ENCODE measurements at regions not wholly inside any gene's neighbourhood (a gene's known extent, or its start where the extent isn't known, plus 50 kb on each side); places are given as distances from the start of the nearest gene placed in this dataset.
"Not testable (repeated sequence)": the region's sequence is repeated elsewhere in the genome, so short reads cannot be mapped to it uniquely, and the experiment has no call there.

DNA sequence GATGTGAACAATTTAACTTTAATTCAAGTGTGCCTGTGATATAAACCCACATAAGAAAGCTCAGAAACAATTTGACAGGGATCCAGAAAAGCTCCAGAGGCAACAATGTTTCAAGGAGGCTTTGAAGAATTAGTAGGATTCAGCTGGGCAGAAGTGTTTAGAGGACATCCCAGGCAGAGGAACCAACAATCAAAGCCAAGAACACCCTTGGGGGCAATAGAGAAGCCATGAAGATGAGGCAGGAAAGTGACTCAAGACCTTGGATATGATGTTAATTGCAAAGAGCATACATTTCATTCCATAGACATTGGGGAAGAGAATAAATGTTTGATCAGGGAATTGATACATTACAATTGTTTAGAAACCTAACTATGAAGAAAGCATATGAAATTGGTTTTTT lies 280.3 kb downstream of the LTN1 start:
- no peaks in the 10 kb centered on the region for H3K36me3 Mint-ChIP-seq
- ATAC-seq (replicated peaks) (no peak), DNase-seq (no peak)
- H3K4me1 Mint-ChIP-seq, result peaks cover 3 to 7% of the 10 kb centered on the region in 2 donors
- no peak overlapping the region for H3K4me3 Mint-ChIP-seq
- no peak overlapping the region for H3K27ac Mint-ChIP-seq
- no peaks in the 10 kb centered on the region for H3K27me3 Mint-ChIP-seq
- H3K9me3 Mint-ChIP-seq, result peaks cover 0 to 5% of the 10 kb centered on the region in 2 donors

DNA sequence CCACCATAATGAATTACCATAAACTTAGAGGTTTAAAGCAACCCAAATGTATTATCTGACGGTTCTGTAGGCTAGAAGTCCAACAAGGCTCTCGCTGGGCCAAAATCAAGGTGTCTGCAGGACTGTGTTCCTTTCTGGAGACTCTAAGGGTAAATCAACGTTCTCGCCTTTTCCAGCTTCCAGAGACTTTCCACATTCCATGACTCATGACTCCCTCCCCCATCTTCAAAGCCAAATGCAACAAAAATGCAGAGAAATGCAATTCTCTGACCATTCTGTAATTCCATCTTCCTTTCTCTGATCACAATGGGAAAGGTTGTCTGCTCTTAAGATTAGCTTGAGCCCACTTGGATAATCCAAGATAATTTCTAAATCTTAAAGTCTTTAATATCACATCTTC lies 287.1 kb downstream of the LTN1 start:
- H3K4me3 Mint-ChIP-seq, result no peak overlapping the region
- H3K27ac Mint-ChIP-seq, result no peak overlapping the region
- no peaks in the 10 kb centered on the region for H3K4me1 Mint-ChIP-seq
- DNase-seq (no peak), ATAC-seq (replicated peaks) (no peak)
- H3K9me3 Mint-ChIP-seq, result peaks cover 11 to 14% of the 10 kb centered on the region in 2 donors
- peaks cover 0 to 5% of the 10 kb centered on the region in 2 donors for H3K36me3 Mint-ChIP-seq
- peaks cover 0 to 10% of the 10 kb centered on the region in 2 donors for H3K27me3 Mint-ChIP-seq

DNA sequence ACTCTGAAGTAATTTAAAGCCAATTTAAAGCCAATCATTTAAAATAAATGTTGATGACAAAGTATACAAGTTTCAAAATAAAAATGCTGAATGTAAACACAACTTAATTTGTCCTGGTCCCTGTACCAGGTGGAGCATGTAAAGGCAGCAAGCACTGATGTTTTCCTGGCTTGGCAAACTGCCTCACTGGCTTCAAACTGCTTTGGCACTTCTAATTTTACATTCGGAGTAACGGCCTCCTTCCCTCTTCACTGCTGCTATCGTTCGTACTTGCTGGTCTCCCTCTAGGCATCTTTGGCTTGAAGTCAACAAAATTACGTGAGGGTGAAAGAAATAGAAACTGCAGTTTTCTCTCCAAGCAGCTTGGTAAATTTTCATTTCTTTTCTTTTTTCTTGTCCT lies 287.9 kb downstream of the LTN1 start:
- Mint-ChIP-seq H3K4me1 (no peaks in the 10 kb centered on the region), H3K36me3 (peaks cover 0 to 5% of the 10 kb centered on the region in 2 donors), H3K27ac (no peak overlapping the region), H3K4me3 (no peak overlapping the region), H3K27me3 (peaks cover 8 to 19% of the 10 kb centered on the region in 2 donors), H3K9me3 (peaks cover 11 to 14% of the 10 kb centered on the region in 2 donors)
- DNase-seq (no peak), ATAC-seq (replicated peaks) (no peak)

DNA sequence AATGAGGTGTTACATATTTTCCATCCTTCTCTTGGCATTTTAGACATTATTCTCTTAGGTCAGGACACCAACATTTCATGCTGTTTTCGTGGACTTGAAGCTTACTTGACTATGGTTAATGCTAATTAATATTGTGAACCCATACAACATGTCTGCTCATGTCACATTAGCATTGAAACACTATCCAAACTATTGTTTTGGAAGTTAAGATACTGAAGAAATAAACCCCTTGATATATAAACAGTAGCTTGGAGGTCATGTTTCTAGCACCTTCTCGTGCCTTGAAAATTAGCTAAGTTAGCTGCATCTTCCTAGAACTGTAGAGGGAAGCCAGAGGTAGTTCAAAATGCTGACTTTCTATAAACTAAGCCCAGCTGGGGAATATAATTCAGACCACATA lies 288.8 kb downstream of the LTN1 start:
- peaks cover 11 to 14% of the 10 kb centered on the region in 2 donors for H3K9me3 Mint-ChIP-seq
- ATAC-seq (replicated peaks), result no peak
- peaks cover 0 to 5% of the 10 kb centered on the region in 2 donors for H3K36me3 Mint-ChIP-seq
- H3K27ac Mint-ChIP-seq, result no peak overlapping the region
- DNase-seq, result no peak
- H3K27me3 Mint-ChIP-seq, result peaks cover 8 to 19% of the 10 kb centered on the region in 2 donors
- no peaks in the 10 kb centered on the region for H3K4me1 Mint-ChIP-seq
- H3K4me3 Mint-ChIP-seq, result no peak overlapping the region

DNA sequence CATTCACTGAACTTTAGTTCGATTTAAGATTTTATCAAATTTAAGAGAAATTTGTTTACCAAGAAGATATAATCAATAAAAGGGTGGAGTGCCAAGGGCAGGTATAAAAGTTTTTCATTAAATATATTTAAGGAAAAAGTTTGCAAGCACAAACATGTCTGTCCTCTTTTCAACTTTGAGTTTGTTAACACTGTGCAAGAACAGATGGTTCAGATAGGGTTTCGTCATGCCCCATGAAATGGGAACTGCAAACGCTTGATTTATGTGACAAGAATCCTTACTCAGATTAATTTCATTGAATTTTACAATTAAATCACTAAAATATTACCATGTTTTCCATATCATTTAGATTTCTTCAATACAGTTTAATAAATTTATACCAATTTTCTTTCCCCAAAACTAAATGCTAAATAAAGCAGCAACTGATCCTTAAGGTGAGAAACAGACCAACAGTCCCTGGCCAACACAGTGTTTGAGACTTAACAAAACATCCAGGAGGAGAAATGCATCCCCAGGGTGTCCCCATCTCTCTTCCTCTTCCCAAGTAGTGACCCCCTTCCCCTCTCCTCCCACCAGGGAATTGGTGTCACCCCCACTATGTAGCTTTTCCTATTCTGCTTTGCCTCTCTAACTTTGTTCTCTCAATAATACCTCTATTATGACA lies 292.9 kb downstream of the LTN1 start:
- DNase-seq, result no peak
- no peak for ATAC-seq (replicated peaks)
- Mint-ChIP-seq H3K36me3 (peaks cover 3 to 8% of the 10 kb centered on the region in 2 donors), H3K27me3 (peaks cover 8 to 19% of the 10 kb centered on the region in 2 donors), H3K4me3 (no peak overlapping the region), H3K27ac (no peak overlapping the region), H3K9me3 (peaks cover 11 to 19% of the 10 kb centered on the region in 2 donors), H3K4me1 (no peaks in the 10 kb centered on the region)

DNA sequence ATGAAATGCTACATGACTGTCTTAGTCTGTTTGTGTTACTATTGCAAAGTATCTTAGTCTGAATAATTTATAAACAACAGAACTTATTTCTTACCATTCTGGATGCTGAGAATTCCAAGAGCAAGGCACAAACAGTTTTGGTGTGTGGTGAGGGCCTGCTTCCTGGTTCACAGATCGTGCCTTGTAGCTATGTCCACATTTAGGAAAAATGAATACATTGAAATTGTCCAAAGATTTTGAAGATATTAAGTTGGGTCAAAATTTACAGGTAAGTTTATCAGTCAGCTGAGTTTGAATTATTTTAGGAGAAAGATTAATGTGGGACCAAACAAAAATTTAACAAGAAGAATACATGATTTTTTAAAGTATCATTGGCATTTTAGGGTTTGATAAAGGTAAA lies 293.5 kb downstream of the LTN1 start:
- peaks cover 3 to 8% of the 10 kb centered on the region in 2 donors for H3K36me3 Mint-ChIP-seq
- H3K27ac Mint-ChIP-seq, result no peak overlapping the region
- peaks cover 8 to 19% of the 10 kb centered on the region in 2 donors for H3K27me3 Mint-ChIP-seq
- H3K9me3 Mint-ChIP-seq, result peaks cover 11 to 22% of the 10 kb centered on the region in 2 donors
- no peak overlapping the region for H3K4me3 Mint-ChIP-seq
- ATAC-seq (replicated peaks) (no peak), DNase-seq (no peak)
- H3K4me1 Mint-ChIP-seq, result no peaks in the 10 kb centered on the region

DNA sequence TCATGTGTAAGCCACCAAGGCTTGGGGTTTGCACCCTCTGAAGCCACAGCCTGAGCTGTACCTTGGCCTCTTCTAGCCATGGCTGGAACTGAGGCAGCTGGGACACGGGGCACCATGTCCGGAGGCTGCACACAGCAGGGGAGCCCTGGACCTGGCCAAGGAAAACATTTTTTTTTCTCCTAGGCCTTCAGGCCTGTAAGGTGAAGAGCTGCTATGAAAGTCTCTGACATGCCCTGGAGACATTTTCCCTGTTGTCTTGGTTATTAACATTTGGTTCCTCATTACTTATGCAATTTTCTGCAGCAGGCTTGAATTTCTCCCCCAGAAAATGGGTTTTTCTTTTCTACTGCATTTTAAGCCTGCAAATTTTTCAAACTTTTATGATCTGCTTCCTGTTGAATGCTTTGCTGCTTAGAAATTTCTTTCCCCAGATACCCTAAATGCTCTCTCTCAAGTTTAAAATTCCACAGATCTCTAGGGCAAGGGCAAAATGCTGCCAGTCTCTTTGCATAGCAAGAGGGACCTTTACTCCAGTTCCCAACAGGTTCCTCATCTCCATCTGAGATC lies 295.8 kb downstream of the LTN1 start:
- no peak overlapping the region for H3K27ac Mint-ChIP-seq
- H3K4me3 Mint-ChIP-seq, result no peak overlapping the region
- H3K36me3 Mint-ChIP-seq, result peaks cover 3% of the 10 kb centered on the region in 2 donors

DNA sequence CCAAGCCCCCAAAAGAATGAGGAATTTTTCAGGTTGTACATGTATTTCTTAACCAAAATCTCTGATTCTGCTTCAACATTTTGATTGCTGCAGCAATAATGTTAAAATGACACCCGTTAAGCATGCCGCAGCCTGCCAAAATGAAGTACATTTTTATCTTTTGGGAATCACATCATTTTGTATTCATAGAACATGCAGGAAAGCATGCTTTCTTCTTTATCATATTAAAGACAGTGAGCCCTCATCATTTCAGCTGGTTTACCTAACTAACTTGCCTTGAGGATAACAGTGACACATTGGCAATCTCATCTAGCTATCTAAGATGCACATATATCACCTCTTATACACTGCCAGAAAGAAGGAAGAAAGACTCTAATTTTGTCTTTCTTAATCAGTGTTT lies 299.2 kb downstream of the LTN1 start:
- no peak overlapping the region for H3K4me3 Mint-ChIP-seq

More for the DNA sequence above, 295.8 kb downstream of the LTN1 start:
- Mint-ChIP-seq H3K27me3 (peaks cover 8 to 14% of the 10 kb centered on the region in 2 donors), H3K9me3 (peaks cover 2 to 13% of the 10 kb centered on the region in 2 donors), H3K4me1 (no peaks in the 10 kb centered on the region)
- DNase-seq, result no peak
- no peak for ATAC-seq (replicated peaks)

DNA sequence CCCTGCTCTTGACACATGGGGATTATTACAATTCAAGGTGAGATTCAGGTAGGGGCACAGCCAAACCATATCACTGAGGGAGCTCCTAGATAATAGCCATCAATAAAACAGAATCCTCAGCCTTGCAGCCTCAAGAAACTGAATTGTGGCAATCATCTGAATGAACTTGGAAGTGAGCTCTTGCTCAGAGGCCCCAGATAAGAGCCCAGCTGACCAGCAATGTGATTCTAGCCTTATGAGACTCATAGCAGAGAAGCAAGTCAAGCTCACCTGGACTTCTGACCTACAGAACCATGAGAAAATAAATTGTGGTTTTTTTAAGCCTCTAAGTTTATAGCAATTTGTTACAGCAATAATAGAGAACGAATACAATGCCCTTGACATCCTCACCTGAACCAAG lies 302.5 kb downstream of the LTN1 start:
- Mint-ChIP-seq H3K9me3 (peaks cover 4 to 6% of the 10 kb centered on the region in 2 donors), H3K36me3 (no peaks in the 10 kb centered on the region), H3K4me1 (no peaks in the 10 kb centered on the region), H3K27me3 (no peaks in the 10 kb centered on the region), H3K4me3 (no peak overlapping the region), H3K27ac (no peak overlapping the region)
- no peak for ATAC-seq (replicated peaks)
- DNase-seq, result no peak

More for the DNA sequence above, 299.2 kb downstream of the LTN1 start:
- DNase-seq (no peak), ATAC-seq (replicated peaks) (no peak)
- Mint-ChIP-seq H3K9me3 (peaks cover 4 to 14% of the 10 kb centered on the region in 2 donors), H3K27ac (no peak overlapping the region), H3K27me3 (no peaks in the 10 kb centered on the region), H3K4me1 (no peaks in the 10 kb centered on the region), H3K36me3 (peaks cover 3% of the 10 kb centered on the region in 2 donors)

DNA sequence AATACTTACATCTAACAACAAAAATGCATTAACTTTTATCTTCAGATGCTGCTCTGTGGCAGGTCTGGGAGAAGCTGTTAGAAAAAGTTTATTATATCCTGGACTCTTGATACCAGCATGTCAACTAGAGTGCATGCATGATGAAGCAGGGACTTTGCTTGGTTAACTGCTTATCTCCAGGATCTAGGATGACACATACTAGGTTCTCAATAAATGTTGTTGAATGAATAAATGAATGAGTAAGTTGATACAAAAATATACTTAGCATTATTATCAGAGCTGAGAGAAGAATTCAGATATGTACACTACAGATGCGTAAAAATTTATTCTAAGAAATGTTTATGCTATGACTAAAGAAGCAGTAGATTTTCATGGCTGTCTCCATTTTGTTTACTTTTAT lies 304.3 kb downstream of the LTN1 start:
- Mint-ChIP-seq H3K4me1 (no peaks in the 10 kb centered on the region), H3K27ac (no peak overlapping the region), H3K36me3 (no peaks in the 10 kb centered on the region), H3K4me3 (no peak overlapping the region), H3K27me3 (no peaks in the 10 kb centered on the region), H3K9me3 (peaks cover 3 to 4% of the 10 kb centered on the region in 2 donors)
- ATAC-seq (replicated peaks) (no peak), DNase-seq (no peak)

DNA sequence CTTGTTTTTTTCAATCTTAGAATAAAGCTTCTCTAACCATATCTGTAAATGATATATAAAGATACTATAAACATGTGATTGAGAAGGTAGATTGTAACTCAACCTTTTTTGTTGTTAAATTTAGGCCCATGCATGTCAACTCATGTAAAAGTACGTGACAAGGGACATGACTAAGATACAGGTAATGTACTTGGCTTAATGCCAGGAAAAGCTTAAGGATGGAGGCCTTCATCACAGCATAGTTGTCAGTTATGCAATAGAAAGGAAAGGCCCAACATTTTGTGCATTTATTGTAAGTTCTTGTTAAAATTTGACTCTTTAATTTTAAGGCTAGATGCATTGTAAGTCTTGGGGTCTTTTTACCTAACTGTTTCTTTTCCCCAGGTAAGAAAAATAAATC lies 305.1 kb downstream of the LTN1 start:
- H3K9me3 Mint-ChIP-seq, result peaks cover 3 to 4% of the 10 kb centered on the region in 2 donors
- no peak for ATAC-seq (replicated peaks)
- H3K4me1 Mint-ChIP-seq, result no peaks in the 10 kb centered on the region
- H3K36me3 Mint-ChIP-seq, result no peaks in the 10 kb centered on the region
- H3K27me3 Mint-ChIP-seq, result no peaks in the 10 kb centered on the region
- no peak overlapping the region for H3K27ac Mint-ChIP-seq
- no peak overlapping the region for H3K4me3 Mint-ChIP-seq
- no peak for DNase-seq

DNA sequence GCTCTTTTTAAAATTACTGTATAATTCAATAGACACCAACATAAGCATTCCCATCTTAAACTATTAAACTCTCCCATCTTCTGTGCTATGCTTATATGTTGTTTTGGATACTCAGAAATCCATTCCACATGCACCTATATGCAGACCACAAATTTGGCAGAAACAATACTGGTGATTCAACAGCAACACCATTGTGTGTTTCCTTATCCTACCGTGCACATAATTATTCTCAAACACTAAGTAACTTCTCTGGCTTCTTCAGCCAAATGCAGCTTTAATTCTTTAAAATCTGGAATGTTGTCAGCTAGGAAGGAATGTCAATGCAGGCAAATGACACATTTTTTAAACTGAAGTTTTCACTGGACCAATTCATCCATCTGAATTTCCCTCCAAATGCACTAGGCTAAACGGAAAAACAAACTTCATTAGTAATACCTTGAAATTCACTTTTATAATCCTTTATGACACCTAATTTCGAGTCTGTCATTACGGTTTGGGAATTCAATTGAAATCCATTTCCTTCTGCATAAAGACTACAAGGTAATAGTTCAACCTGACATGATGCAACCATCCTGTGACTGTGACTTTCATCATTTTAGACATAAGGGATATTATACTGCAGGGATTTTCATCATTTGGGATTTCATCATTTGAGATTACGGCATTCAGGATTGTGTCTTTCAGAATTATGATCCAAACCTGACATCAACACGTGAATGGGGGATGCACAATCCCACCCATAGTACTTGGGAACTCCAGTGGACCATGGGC lies 308.5 kb downstream of the LTN1 start:
- DNase-seq, result no peak
- Mint-ChIP-seq H3K36me3 (no peaks in the 10 kb centered on the region), H3K27me3 (no peaks in the 10 kb centered on the region), H3K4me3 (no peak overlapping the region), H3K4me1 (no peaks in the 10 kb centered on the region), H3K27ac (no peak overlapping the region), H3K9me3 (peaks cover 0 to 2% of the 10 kb centered on the region in 2 donors)
- ATAC-seq (replicated peaks), result no peak

DNA sequence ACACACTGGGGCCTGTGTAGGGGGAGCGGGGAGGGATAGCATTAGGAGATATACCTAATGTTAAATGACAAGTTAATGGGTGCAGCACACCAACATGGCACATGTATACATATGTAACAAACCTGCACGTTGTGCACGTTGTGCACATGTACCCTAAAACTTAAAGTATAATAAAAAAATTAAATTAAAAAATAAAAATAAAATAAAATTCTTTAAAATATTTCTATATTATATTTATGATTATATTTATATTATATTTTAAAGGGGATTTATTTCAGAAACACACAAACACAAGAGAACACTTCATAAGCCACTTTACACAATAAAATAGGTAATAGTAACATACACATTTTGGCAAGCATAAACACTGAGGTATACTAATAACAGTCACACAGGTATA lies 309.8 kb downstream of the LTN1 start:
- not testable (repeated sequence) for H3K27me3 Mint-ChIP-seq; H3K27ac Mint-ChIP-seq; DNase-seq; H3K4me1 Mint-ChIP-seq; ATAC-seq (replicated peaks); H3K4me3 Mint-ChIP-seq; H3K36me3 Mint-ChIP-seq
- H3K9me3 Mint-ChIP-seq, result peaks cover 0 to 12% of the 10 kb centered on the region in 2 donors

DNA sequence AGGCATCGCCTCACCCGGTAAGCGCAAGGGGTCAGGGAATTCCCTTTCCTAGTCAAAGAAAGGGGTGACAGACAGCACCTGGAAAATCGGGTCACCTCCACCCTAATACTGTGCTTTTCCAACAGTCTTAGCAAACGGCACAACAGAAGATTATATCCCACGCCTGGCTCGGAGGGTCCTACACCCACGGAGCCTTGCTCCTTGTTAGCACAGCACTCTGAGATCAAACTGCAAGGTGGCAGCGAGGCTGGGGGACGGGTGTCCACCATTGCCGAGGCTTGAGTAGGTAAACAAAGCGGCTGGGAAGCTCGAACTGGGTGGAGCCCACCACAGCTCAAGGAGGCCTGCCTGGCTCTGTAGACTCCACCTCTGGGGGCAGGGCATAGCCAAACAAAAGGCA lies 315.6 kb downstream of the LTN1 start:
- H3K4me3 Mint-ChIP-seq; H3K27me3 Mint-ChIP-seq; H3K36me3 Mint-ChIP-seq; ATAC-seq (replicated peaks); DNase-seq; H3K27ac Mint-ChIP-seq; H3K4me1 Mint-ChIP-seq: not testable (repeated sequence)
- H3K9me3 Mint-ChIP-seq, result peaks cover 4 to 13% of the 10 kb centered on the region in 2 donors

Data from stimulated activated naive B cell treated with anti-CD40 and anti-IgM and Interleukin-4, amounts not matched to agents 10 μg/mL and 1 μg/mL and 100 μg/mL, for 72 hours (primary cell).